ENCODE measurements at regions not wholly inside any gene's neighbourhood (a gene's known extent, or its start where the extent isn't known, plus 50 kb on each side); places are given as distances from the start of the nearest gene placed in this dataset.
"Not testable (repeated sequence)": the region's sequence is repeated elsewhere in the genome, so short reads cannot be mapped to it uniquely, and the experiment has no call there.

DNA sequence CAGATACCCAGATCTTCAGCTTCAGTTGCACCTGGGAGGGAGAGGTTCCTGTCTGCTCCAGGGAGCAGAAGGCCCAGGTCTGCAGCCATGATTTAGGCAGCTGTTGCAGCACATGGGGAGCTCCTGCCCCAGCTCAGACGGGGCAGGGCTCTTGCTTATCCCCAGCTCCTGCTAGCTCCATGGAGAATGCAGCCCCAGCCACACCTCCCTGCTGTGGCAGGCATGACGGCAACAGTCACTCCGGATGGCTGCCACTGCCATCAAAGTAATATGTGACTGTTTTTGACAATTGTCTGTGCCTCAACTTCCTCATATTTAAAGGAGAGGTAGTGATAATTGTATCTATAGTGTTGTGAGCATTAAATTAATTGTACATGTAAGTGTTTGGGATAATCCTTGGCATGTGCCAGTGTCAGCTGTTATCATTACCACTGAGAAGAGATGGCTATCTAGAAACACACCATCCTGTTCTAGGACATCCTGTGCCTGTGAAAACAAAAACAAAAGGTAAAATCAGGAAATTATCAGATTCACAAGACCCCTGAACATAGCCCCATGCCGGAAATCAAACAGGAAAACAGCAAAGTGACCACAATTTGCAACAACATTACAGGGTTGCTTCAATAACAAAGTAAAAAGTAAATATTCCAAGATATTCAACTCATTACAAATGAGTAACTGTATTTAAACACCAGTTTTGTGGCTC lies 1048.8 kb upstream of the ACO1 start:
- peak in 1 of 2 donors; percentile 36 for DNase-seq

DNA sequence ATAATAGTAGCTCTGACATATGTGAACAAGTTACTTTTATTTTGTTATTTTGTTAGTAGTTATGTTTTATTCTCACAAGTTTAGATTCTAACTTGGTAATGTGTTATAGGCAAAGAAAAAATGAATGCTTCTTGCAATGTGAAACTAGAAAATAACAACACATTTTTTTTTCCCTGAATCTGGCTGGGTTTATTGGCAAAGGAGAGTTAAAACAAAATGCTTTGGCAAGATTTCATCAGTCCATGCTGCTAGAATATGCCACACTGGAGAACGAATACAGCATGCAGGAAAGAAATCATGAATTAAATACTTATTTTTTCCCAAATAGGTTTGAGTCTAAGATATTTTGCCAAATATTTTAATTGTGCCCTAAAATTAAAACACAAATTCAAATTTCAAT lies 1048.1 kb upstream of the ACO1 start:
- DNase-seq = no peak

DNA sequence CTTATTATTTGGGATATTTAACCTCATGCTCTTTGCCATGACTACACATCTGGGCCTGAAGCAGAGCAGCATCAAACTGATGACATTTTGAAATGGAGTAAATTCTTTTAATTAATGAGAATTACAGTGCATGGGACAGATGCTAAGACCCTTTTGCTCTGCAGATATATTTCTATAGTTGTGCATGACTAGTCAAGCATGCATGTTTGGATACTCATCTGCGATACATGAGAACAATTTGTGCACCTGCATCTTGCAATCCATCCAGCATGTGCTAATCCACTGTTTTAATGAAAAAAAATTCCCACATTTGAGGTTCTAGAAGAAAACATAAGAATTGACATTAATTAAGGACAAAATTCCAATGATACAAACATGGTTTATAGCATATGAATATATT lies 1047.6 kb upstream of the ACO1 start:
- no peak for DNase-seq

- peak; percentile 45 to 86 for DNase-seq
Measured at GRCh38 chr9:31347082-31347617, 1037.3 kb upstream of the ACO1 start.

DNA sequence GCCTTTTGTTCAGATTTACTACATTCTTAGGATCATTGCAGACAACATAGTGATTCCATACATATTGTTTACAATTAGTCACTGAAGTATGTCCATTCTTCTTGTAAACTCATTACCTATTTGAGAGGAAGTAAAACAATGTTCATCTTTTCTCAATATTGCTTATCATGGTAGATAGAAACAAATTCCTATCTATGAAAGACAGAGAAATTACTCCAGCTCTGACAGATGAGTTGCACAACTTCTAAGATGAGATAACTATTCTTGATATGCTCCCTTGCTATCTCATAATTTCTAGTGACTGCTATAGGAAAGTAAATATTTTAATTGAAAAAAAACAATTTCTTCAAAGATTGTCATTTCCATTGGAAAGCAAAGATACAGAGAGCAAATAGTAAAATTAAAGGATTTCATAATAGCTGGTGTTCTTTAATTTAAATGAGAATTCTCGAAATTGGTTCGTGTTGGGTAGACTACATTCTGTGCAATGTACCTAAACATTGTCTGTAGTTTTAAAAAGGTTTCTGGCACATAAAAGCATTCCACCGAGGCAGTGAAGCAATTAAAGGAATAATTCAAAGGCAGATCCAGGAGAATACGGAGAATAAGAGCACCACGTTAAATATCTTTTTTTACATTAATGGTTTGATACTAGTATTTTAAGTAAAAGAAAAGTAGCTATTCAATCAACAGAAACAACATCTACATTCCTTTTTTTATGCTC lies 1029.1 kb upstream of the ACO1 start:
- DNase-seq = no peak

- no peak for DNase-seq
Measured at GRCh38 chr9:31355965-31356364, 1028.5 kb upstream of the ACO1 start.

DNA sequence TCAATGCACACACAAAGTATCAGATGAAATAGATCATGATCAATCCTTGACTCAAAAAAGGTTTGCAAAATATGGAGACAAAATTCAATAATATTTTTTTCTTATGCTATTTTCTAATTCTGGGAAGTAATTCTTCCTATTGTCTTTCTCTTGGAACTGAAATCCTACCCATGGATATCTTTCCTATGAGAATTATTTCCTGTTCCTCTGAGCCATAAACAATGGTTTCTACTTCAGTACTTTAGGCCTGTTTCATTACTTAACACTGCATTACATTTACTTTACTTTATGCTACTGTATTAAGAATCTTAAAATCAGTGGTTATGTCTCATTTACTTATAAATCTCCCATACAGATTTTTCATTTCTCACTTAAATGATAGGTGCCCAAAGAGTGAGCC lies 1025.4 kb upstream of the ACO1 start:
- no peak for DNase-seq

GRCh38 chr9:31364171-31364570 lies 1020.3 kb upstream of the ACO1 start:
- no peak for DNase-seq

DNA sequence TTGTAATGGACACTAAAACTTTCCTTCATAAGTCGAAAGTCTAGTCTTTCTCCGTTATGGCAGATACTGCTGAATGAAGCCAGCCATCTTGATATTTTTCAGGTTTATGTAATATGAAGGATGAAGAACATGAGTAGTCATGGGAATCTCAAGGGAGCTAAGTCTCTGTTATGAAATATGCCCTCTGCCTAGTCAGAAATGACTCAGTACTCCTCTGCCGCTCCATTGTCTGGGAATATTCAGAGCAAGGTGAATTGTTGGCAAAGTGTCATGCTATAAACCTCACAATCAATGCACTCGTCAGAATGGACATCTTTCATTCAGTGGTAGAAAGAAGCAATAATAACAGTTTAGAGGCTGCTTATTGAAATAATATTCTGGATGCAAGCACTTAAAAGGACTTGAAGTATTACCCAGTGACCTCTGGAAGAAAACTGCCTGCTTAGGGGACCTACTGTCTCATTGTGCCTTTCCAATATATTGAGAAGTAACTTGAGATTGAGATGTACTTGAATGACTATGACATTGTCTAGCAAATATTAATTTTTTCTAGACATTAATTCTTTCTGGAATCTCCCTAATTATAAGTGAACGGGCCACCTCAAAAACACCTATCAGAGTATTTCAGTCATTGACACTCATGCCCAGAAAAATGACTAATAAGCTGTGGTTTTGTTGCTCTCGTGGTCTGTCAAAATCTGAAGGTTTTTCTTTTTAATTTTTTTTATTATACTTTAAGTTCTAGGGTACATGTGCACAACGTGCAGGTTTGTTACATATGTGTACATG lies 1011.5 kb upstream of the ACO1 start:
- no peak for DNase-seq

DNA sequence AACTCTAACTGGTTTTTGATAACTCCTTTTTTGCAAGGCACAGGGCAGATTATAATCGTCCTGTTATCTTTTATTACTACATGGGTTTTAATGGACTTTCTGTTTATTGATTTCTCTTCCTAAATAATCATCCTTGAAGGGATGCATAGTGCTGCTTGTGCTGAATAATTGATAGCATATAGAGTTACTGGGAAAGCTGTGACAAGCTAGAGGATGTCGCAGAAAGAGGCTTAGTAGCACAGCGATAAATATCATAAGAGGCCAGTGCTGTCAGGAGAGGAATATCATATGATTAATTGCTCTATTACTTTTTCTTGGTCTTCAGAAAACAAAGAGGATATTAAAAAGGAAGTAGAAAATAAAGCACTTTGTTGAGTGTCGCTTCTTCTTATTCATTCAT lies 1007.1 kb upstream of the ACO1 start:
- no peak for DNase-seq

GRCh38 chr9:31388660-31389059 lies 995.8 kb upstream of the ACO1 start:
- no peak for DNase-seq

GRCh38 chr9:31389075-31389474 lies 995.4 kb upstream of the ACO1 start:
- no peak for DNase-seq

GRCh38 chr9:31390403-31391025 lies 993.9 kb upstream of the ACO1 start:
- no peak for DNase-seq

DNA sequence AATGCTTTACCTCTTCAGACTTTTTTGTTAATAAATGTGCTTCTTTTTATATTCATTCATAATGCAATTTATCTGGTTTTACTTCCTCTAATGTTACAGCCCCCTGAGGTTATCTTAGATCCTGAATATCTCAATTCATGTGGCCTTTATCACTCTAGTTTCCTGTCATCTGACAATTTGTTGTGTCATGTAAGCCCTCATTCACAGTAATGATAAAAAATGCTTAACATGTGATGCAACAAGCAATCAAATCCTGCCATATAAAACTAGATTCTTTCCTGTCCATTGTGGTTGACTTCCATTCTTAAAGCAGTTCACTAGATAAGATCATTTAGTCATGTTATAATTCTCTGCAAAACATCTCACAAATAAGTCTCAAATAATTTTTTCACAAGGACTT lies 991.2 kb upstream of the ACO1 start:
- no peak for DNase-seq

- DNase-seq = no peak
Measured at GRCh38 chr9:31394015-31394473, 990.4 kb upstream of the ACO1 start.

DNA sequence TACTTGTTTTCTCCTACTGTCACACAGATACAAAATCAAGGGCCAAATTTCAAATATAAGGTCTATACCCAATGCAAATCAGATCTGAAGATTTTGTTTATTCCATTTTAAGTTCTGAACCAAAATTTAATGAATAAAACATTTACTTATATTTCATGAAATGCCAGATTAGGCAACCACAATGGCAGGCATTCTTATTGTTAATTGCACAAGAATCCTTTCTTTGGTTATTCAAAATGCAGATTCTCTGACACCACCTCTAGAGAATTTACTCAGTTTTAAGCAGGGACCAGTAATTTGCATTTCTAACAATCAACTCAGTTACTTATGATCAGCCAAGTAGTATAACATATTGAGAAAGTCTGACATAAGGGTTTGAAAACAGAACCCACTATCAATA lies 972.4 kb upstream of the ACO1 start:
- DNase-seq = no peak

DNA sequence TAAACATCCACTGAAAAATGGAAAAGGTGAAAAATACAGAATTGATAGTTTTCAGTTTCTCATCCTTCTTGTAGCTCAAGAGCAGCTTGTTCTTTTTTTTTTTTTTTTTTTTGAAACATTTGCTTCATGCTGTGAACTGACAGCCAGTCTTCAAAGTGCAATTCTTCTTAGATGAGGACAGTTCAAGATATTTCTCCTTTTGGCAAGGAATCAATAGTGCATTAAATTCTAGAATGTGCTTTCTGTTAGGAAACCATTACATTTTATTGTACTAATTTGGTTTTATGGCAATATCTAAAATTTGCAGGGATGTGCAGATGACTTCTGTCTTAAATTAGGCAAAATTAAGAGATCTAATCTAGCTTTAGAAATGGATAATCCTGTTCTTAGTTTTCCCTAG lies 969.3 kb upstream of the ACO1 start:
- DNase-seq = no peak

DNA sequence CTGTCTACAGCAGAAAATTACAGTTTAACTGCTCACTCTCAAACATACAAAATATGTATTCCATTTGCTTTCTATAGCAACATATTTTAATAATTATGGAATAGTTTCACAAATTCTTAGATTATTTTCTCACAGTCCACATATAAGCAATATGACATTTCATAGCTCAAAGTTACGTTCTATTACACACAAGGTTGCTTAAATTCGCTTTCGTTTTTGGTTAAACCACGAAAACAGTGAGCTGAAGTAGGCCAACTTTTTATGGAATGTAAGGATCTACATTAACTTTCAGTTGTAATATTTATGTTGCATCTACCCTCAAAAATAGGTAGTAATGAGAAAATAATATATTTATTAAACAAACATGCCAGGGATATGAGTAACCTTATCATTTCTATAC lies 966.0 kb upstream of the ACO1 start:
- no peak for DNase-seq

GRCh38 chr9:31443630-31444457 lies 940.6 kb upstream of the ACO1 start:
- not testable (repeated sequence) for DNase-seq

- DNase-seq = no peak
Measured at GRCh38 chr9:31445357-31445756, 939.1 kb upstream of the ACO1 start.

- no peak for DNase-seq
Measured at GRCh38 chr9:31445960-31446359, 938.5 kb upstream of the ACO1 start.

DNA sequence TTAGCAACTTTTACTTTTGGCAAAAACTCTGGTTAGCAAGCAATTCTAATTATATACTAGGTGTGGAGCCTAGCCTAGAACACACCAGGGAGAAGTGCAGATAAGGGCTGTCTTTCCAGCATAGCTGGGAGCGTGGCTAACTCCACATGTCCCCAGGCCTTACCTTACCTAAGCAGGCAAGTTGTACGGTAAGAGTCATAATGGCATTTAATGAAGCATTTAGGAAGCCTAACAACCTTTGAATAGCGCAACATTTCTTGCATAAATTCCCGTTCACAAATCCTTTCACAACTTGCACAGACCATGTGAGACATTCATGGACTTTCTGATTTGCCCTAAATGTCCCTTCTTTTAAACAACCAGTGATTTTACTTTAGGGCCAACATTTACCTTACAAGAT lies 917.4 kb upstream of the ACO1 start:
- DNase-seq = no peak
